ENCODE measurements at regions not wholly inside any gene's neighbourhood (a gene's known extent, or its start where the extent isn't known, plus 50 kb on each side); places are given as distances from the start of the nearest gene placed in this dataset.

GRCh38 chr12:87766044-87766443 lies 263.2 kb downstream of the C12orf50 start:
- no peak for TF ChIP-seq CTCF (IDR thresholded peaks at IDR 0.05; ENCODE audit: low read length)
- no peak for TF ChIP-seq EZH2 (IDR thresholded peaks at IDR 0.05; ENCODE audit: borderline replicate concordance, low read length)

Data from OCI-LY1 (cell line).